ENCODE measurements at regions not wholly inside any gene's neighbourhood (a gene's known extent, or its start where the extent isn't known, plus 50 kb on each side); places are given as distances from the start of the nearest gene placed in this dataset.

- no peak for DNase-seq
Observed at GRCh38 chr2:121123268-121123667, 161.7 kb downstream of the TFCP2L1 start.

GRCh38 chr2:121124330-121124729 is 160.7 kb downstream of the TFCP2L1 start:
- no peak for DNase-seq

GRCh38 chr2:121125350-121125749 is 159.7 kb downstream of the TFCP2L1 start:
- DNase-seq = no peak

GRCh38 chr2:121128741-121129659 is 156.0 kb downstream of the TFCP2L1 start:
- peak; percentile 91 for DNase-seq

GRCh38 chr2:121129692-121130091 is 155.3 kb downstream of the TFCP2L1 start:
- peak; percentile 28 for DNase-seq

GRCh38 chr2:121130301-121130850 is 154.6 kb downstream of the TFCP2L1 start:
- DNase-seq = peak; percentile 31

- no peak for DNase-seq
Observed at GRCh38 chr2:121131375-121131774, 153.6 kb downstream of the TFCP2L1 start.

GRCh38 chr2:121132054-121132761 is 152.8 kb downstream of the TFCP2L1 start:
- no peak for DNase-seq

- DNase-seq = no peak
Observed at GRCh38 chr2:121132762-121133107, 152.3 kb downstream of the TFCP2L1 start.

GRCh38 chr2:121133551-121134319 is 151.3 kb downstream of the TFCP2L1 start:
- DNase-seq = no peak

- DNase-seq = no peak
Observed at GRCh38 chr2:121134728-121135127, 150.3 kb downstream of the TFCP2L1 start.

- DNase-seq = peak; percentile 31
Observed at GRCh38 chr2:121135168-121135853, 149.7 kb downstream of the TFCP2L1 start.

- peak; percentile 61 for DNase-seq
Observed at GRCh38 chr2:121136323-121136722, 148.7 kb downstream of the TFCP2L1 start.

- DNase-seq = no peak
Observed at GRCh38 chr2:121137571-121137970, 147.4 kb downstream of the TFCP2L1 start.

- DNase-seq = peak; percentile 29
Observed at GRCh38 chr2:121140734-121141133, 144.3 kb downstream of the TFCP2L1 start.

- no peak for DNase-seq
Observed at GRCh38 chr2:121142452-121142851, 142.6 kb downstream of the TFCP2L1 start.

GRCh38 chr2:121144111-121144510 is 140.9 kb downstream of the TFCP2L1 start:
- DNase-seq = no peak

- no peak for DNase-seq
Observed at GRCh38 chr2:121146630-121147029, 138.4 kb downstream of the TFCP2L1 start.

- DNase-seq = no peak
Observed at GRCh38 chr2:121147766-121148165, 137.2 kb downstream of the TFCP2L1 start.

- DNase-seq = no peak
Observed at GRCh38 chr2:121148481-121148880, 136.5 kb downstream of the TFCP2L1 start.

GRCh38 chr2:121149384-121149783 is 135.6 kb downstream of the TFCP2L1 start:
- no peak for DNase-seq

- DNase-seq = no peak
Observed at GRCh38 chr2:121150126-121150525, 134.9 kb downstream of the TFCP2L1 start.

Data from DMS53 (cell line).